MM.1S (cell line): ENCODE measurements at regions not wholly inside any gene's neighbourhood (a gene's known extent, or its start where the extent isn't known, plus 50 kb on each side); places are given as distances from the start of the nearest gene placed in this dataset.

Experiments
- DNase-seq: peaks from one replicate; pipeline ENCODE4 v3.0.0-alpha.2; 2015
- H2AFZ ChIP-seq: fragments of 300-600 bp; sonication (generic); 2 replicates; pipeline ENCODE4 v1.6.0; 2016; ENCODE audit warnings: antibody characterized with exemption, low read length
- H3F3A ChIP-seq: fragments of 300-600 bp; sonication (generic); 2 replicates; pipeline ENCODE4 v1.6.1; 2016; ENCODE audit warnings: mild to moderate bottlenecking, antibody characterized with exemption, low read length, moderate library complexity, mixed read lengths; ENCODE audit not compliant: insufficient read depth
- H3K27ac ChIP-seq: fragments of 300-600 bp; sonication (generic); 2 replicates; pipeline ENCODE4 v1.5.1; 2016; ENCODE audit warnings: mild to moderate bottlenecking, low read length
- H3K27me3 ChIP-seq: fragments of 300-600 bp; sonication (generic); replicated peaks from 2 replicates; pipeline ENCODE4 v1.6.0; 2016; ENCODE audit warnings: low read length; ENCODE audit not compliant: insufficient read depth
- H3K36me3 ChIP-seq: fragments of 300-600 bp; sonication (generic); replicated peaks from 2 replicates; pipeline ENCODE4 v1.6.1; 2016; ENCODE audit warnings: mild to moderate bottlenecking, low read length, mixed read lengths; ENCODE audit not compliant: insufficient read depth
- H3K4me1 ChIP-seq: fragments of 300-600 bp; sonication (generic); 2 replicates; pipeline ENCODE4 v1.6.1; 2016; ENCODE audit warnings: low read length, mixed read lengths
- H3K4me2 ChIP-seq: fragments of 300-600 bp; sonication (generic); 2 replicates; pipeline ENCODE4 v1.6.0; 2016; ENCODE audit warnings: low read depth, low read length
- H3K4me3 ChIP-seq: fragments of 300-600 bp; sonication (generic); 2 replicates; pipeline ENCODE4 v1.5.1; 2016; ENCODE audit warnings: low read length, mixed read lengths
- H3K79me2 ChIP-seq: fragments of 300-600 bp; sonication (generic); 2 replicates; pipeline ENCODE4 v1.6.1; 2016; ENCODE audit warnings: mixed run types, low read length, mixed read lengths
- H3K9ac ChIP-seq: fragments of 300-600 bp; sonication (generic); 2 replicates; pipeline ENCODE4 v1.6.1; 2016; ENCODE audit warnings: low read length, mixed read lengths
- H3K9me2 ChIP-seq: fragments of 300-600 bp; sonication (generic); replicated peaks from 2 replicates; pipeline ENCODE4 v1.6.1; 2016; ENCODE audit warnings: mild to moderate bottlenecking, low read length, mixed read lengths; ENCODE audit not compliant: insufficient read depth
- H3K9me3 ChIP-seq: fragments of 300-600 bp; sonication (generic); replicated peaks from 2 replicates; pipeline ENCODE4 v1.6.1; 2016; ENCODE audit warnings: mild to moderate bottlenecking, low read length, mixed read lengths; ENCODE audit not compliant: insufficient read depth
- H4K20me1 ChIP-seq: fragments of 300-600 bp; sonication (generic); 2 replicates; pipeline ENCODE4 v1.6.1; 2016; ENCODE audit warnings: mild to moderate bottlenecking, low read length, moderate library complexity, mixed read lengths; ENCODE audit not compliant: insufficient read depth
- CTCF ChIP-seq: fragments of 300-600 bp; sonication (generic); IDR thresholded peaks from 2 replicates; pipeline ENCODE4 v1.5.1; 2016; ENCODE audit warnings: antibody characterized with exemption, low read length, mixed read lengths
- EZH2 ChIP-seq: fragments of 300-600 bp; sonication (generic); optimal IDR thresholded peaks from 2 replicates; pipeline ENCODE3; 2017; ENCODE audit warnings: low read depth, mild to moderate bottlenecking, antibody characterized with exemption, low read length, mixed read lengths
- EZH2phosphoT487 ChIP-seq: fragments of 300-600 bp; sonication (generic); IDR thresholded peaks from 2 replicates; pipeline ENCODE4 v1.6.1; 2018; ENCODE audit warnings: antibody characterized with exemption, low read length

- no peaks in the 10 kb centered on the region for H3K79me2 ChIP-seq
- no peak for DNase-seq
- no peaks in the 10 kb centered on the region for H4K20me1 ChIP-seq
- no peak overlapping the region for H3K27ac ChIP-seq
- no peaks in the 10 kb centered on the region for H3K9me3 ChIP-seq
- H3K4me2 ChIP-seq, result no peak overlapping the region
- H3K4me1 ChIP-seq, result peaks cover 18% of the 10 kb centered on the region
- TF ChIP-seq CTCF, result no peak
- no peak for TF ChIP-seq EZH2phosphoT487
- TF ChIP-seq EZH2, result no peak
- H3K4me3 ChIP-seq, result no peak overlapping the region
- no peaks in the 10 kb centered on the region for H3K27me3 ChIP-seq
- H3K9ac ChIP-seq, result no peak overlapping the region
- H3F3A ChIP-seq, result 0 out of 2 replicates have a peak, but pooled peaks cover 7% of the 10 kb centered on the region
- H3K36me3 ChIP-seq, result no peaks in the 10 kb centered on the region
- H2AFZ ChIP-seq, result no peak overlapping the region
- H3K9me2 ChIP-seq, result no peaks in the 10 kb centered on the region
Observed at GRCh38 chr12:75969768-75970167, 61.8 kb downstream of the PHLDA1 start.

GRCh38 chr12:75965661-75966060 lies 65.9 kb downstream of the PHLDA1 start:
- no peak overlapping the region for H3K4me3 ChIP-seq
- no peaks in the 10 kb centered on the region for H4K20me1 ChIP-seq
- H3K27ac ChIP-seq, result no peak overlapping the region
- H2AFZ ChIP-seq, result 0 out of 2 replicates have a peak overlapping the region, but pooled peaks have one; percentile 20
- no peaks in the 10 kb centered on the region for H3K27me3 ChIP-seq
- DNase-seq, result no peak
- no peaks in the 10 kb centered on the region for H3K36me3 ChIP-seq
- H3K79me2 ChIP-seq, result no peaks in the 10 kb centered on the region
- no peak overlapping the region for H3K4me2 ChIP-seq
- H3K9ac ChIP-seq, result no peak overlapping the region
- H3F3A ChIP-seq, result peaks cover 15% of the 10 kb centered on the region
- H3K9me2 ChIP-seq, result no peaks in the 10 kb centered on the region
- H3K9me3 ChIP-seq, result no peaks in the 10 kb centered on the region
- peaks cover 41% of the 10 kb centered on the region for H3K4me1 ChIP-seq
- TF ChIP-seq EZH2phosphoT487, result no peak
- no peak for TF ChIP-seq CTCF
- TF ChIP-seq EZH2, result no peak

- Histone ChIP-seq H3K9me2 (no peaks in the 10 kb centered on the region), H3K9me3 (no peaks in the 10 kb centered on the region), H4K20me1 (no peaks in the 10 kb centered on the region), H3K27me3 (no peaks in the 10 kb centered on the region), H3K4me1 (peaks cover 53% of the 10 kb centered on the region), H2AFZ (peak overlapping the region; percentile 53; the same call in 1 of the 2 replicates), H3F3A (peaks cover 30% of the 10 kb centered on the region), H3K79me2 (no peaks in the 10 kb centered on the region), H3K4me3 (no peak overlapping the region), H3K9ac (no peak overlapping the region), H3K4me2 (peak overlapping the region; percentile 35; the same call in 1 of the 2 replicates), H3K36me3 (no peaks in the 10 kb centered on the region), H3K27ac (peak overlapping the region; percentile 1; the same call in 1 of the 2 replicates)
- TF ChIP-seq EZH2phosphoT487, result no peak
- no peak for TF ChIP-seq EZH2
- TF ChIP-seq CTCF, result no peak
- DNase-seq, result peak; percentile 56
Observed at GRCh38 chr12:75964150-75964549, 67.4 kb downstream of the PHLDA1 start.
